SK-N-SH (cell line): ENCODE measurements at regions not wholly inside any gene's neighbourhood (a gene's known extent, or its start where the extent isn't known, plus 50 kb on each side); places are given as distances from the start of the nearest gene placed in this dataset.

ENCODE experiments used
- CTCF ChIA-PET: fragments of 300-600, 350-600 bp; formaldehyde crosslinking; extraction: SDS; loops from one replicate; lab custom pipeline; 2021; lab: Yijun Ruan, JAX
- POLR2A ChIA-PET: fragments of 350-600 bp; sonication (Branson Sonifier 250); formaldehyde crosslinking; extraction: SDS; loops from one replicate; lab custom pipeline; 2020; ENCODE audit warnings: antibody characterized with exemption, inconsistent platforms; lab: Yijun Ruan, JAX
- DNase-seq: peaks from one replicate; pipeline ENCODE4 v3.0.0; 2012
- H2AFZ ChIP-seq: fragments of 200-600 bp; sonication (generic); 2 replicates; pipeline ENCODE4 v1.8.1; 2016; ENCODE audit warnings: antibody characterized with exemption, mild to moderate bottlenecking, low read depth
- H3F3A ChIP-seq: fragments of 200-600 bp; sonication (generic); replicated peaks from 2 replicates; pipeline ENCODE3; 2016; ENCODE audit warnings: antibody characterized with exemption, mild to moderate bottlenecking; ENCODE audit not compliant: insufficient read depth
- H3K27ac ChIP-seq, 2 experiments: fragments of 200-500 bp in 1 of 2; fragments of 200-600 bp in 1 of 2; sonication (Bioruptor generic) in 1 of 2; sonication (generic), shearing (Covaris generic) in 1 of 2; 2 replicates each; pipeline versions ENCODE4 v1.5.1 to v1.6.1; 2014 to 2016; ENCODE audit warnings: low read depth in 2 of 2, inconsistent platforms in 1 of 2, low read length in 1 of 2, mild to moderate bottlenecking in 1 of 2, mixed read lengths in 1 of 2
- H3K27me3 ChIP-seq: fragments of 200-600 bp; sonication (generic), shearing (Covaris generic); 2 replicates; pipeline ENCODE4 v1.6.1; 2016; ENCODE audit warnings: mixed run types; ENCODE audit not compliant: insufficient read depth
- H3K36me3 ChIP-seq, 2 experiments: fragments of 200-500 bp in 1 of 2; fragments of 200-600 bp in 1 of 2; sonication (Bioruptor generic) in 1 of 2; sonication (generic) in 1 of 2; replicated peaks in 1 of 2; 2 replicates each; pipeline versions ENCODE3 to v1.5.1; 2014 to 2016; ENCODE audit warnings: low read length in 1 of 2, mild to moderate bottlenecking in 1 of 2; ENCODE audit not compliant: insufficient read depth in 2 of 2, control insufficient read depth in 1 of 2
- H3K4me1 ChIP-seq, 2 experiments: fragments of 200-500 bp in 1 of 2; fragments of 200-600 bp in 1 of 2; sonication (Bioruptor generic) in 1 of 2; sonication (generic), shearing (Covaris generic) in 1 of 2; 2 replicates each; pipeline versions ENCODE4 v1.5.1 to v1.6.1; 2014 to 2016; ENCODE audit warnings: low read depth in 1 of 2, low read length in 1 of 2, mixed run types in 1 of 2; ENCODE audit not compliant: insufficient read depth in 2 of 2, control insufficient read depth in 1 of 2
- H3K4me2 ChIP-seq: fragments of 200-600 bp; sonication (generic), shearing (Covaris generic); 2 replicates; pipeline ENCODE4 v1.6.1; 2017; ENCODE audit warnings: mixed run types
- H3K4me3 ChIP-seq, 2 experiments: fragments of 200-500 bp in 1 of 2; fragments of 200-600 bp in 1 of 2; sonication (Bioruptor generic) in 1 of 2; sonication (generic), shearing (Covaris generic) in 1 of 2; 2 replicates each; pipeline versions ENCODE4 v1.5.1 to v1.8.1; 2014 to 2016; ENCODE audit warnings: low read depth in 2 of 2, inconsistent platforms in 1 of 2, low read length in 1 of 2, mild to moderate bottlenecking in 1 of 2, mixed read lengths in 1 of 2, moderate library complexity in 1 of 2
- H3K79me2 ChIP-seq: fragments of 200-600 bp; sonication (generic); 2 replicates; pipeline ENCODE4 v1.8.1; 2017; ENCODE audit warnings: mild to moderate bottlenecking; ENCODE audit not compliant: insufficient read depth
- H3K9ac ChIP-seq: fragments of 200-600 bp; sonication (generic); 2 replicates; pipeline ENCODE4 v1.6.1; 2017; ENCODE audit warnings: mixed run types
- H3K9me2 ChIP-seq: fragments of 200-600 bp; sonication (generic); 2 replicates; pipeline ENCODE4 v1.6.1; 2017; ENCODE audit warnings: mixed run types
- H3K9me3 ChIP-seq: fragments of 200-600 bp; sonication (generic); 2 replicates; pipeline ENCODE4 v1.6.1; 2017; ENCODE audit warnings: mixed run types, mild to moderate bottlenecking, moderate library complexity
- H4K20me1 ChIP-seq: fragments of 200-600 bp; sonication (generic); 2 replicates; pipeline ENCODE4 v1.6.1; 2017; ENCODE audit warnings: mild to moderate bottlenecking, mixed run types; ENCODE audit not compliant: insufficient read depth
- CHD2 ChIP-seq: fragments of 150-350 bp; IDR thresholded peaks from 2 replicates; pipeline ENCODE4 v1.6.1; 2018; ENCODE audit warnings: low read length; ENCODE audit not compliant: partially characterized antibody
- ELF1 ChIP-seq: IDR thresholded peaks from 2 replicates; pipeline ENCODE4 v1.4.0; 2012
- FOSL2 ChIP-seq: IDR thresholded peaks from 2 replicates; pipeline ENCODE4 v1.4.0; 2012; ENCODE audit warnings: low read depth, mild to moderate bottlenecking, moderate library complexity, borderline replicate concordance
- FOXM1 ChIP-seq: IDR thresholded peaks from 2 replicates; pipeline ENCODE4 v1.4.0; 2012; ENCODE audit warnings: low read depth, mild to moderate bottlenecking
- GATA2 ChIP-seq: sonication (generic); formaldehyde crosslinking; IDR thresholded peaks from 2 replicates; pipeline ENCODE4 v1.5.0; 2020; ENCODE audit warnings: mild to moderate bottlenecking, missing genetic modification reagents
- NFIC ChIP-seq: IDR thresholded peaks from 2 replicates; pipeline ENCODE4 v1.4.0; 2012; ENCODE audit warnings: borderline replicate concordance
- NRF1 ChIP-seq: IDR thresholded peaks from 2 replicates; pipeline ENCODE4 v1.6.1; 2012; ENCODE audit warnings: low read depth, mild to moderate bottlenecking, low read length
- RAD21 ChIP-seq: IDR thresholded peaks from 2 replicates; pipeline ENCODE4 v1.6.1; 2012; ENCODE audit warnings: mild to moderate bottlenecking, low read length
- REST ChIP-seq: IDR thresholded peaks from 2 replicates; pipeline ENCODE4 v1.6.1; 2012; ENCODE audit warnings: mild to moderate bottlenecking, low read depth, low read length, moderate library complexity
- RFX5 ChIP-seq: IDR thresholded peaks from 2 replicates; pipeline ENCODE4 v1.6.1; 2012; ENCODE audit warnings: mild to moderate bottlenecking, improper control_type of control experiment, low read length
- TCF12 ChIP-seq: IDR thresholded peaks from 2 replicates; pipeline ENCODE4 v1.4.0; 2012
- YY1 ChIP-seq: IDR thresholded peaks from 2 replicates; pipeline ENCODE4 v1.4.0; 2012; ENCODE audit warnings: low read depth, mild to moderate bottlenecking
- WGBS: methylation state at CpG from one replicate; pipeline ENCODE4 v1.1.6; 2017; ENCODE audit warnings: low lambda C conversion rate; 5-methylcytosine and 5-hydroxymethylcytosine counted together
- TF ChIP-seq, protein P1 (sequence below): IDR thresholded peaks from 2 replicates; pipeline ENCODE4 v1.4.0; 2012; ENCODE audit warnings: low read depth, borderline replicate concordance
- TF ChIP-seq, protein P2 (sequence below): IDR thresholded peaks from 2 replicates; pipeline ENCODE4 v1.4.0; 2012; ENCODE audit warnings: low read depth, borderline replicate concordance
- TF ChIP-seq, protein P3 (sequence below): fragments of 150-350 bp; IDR thresholded peaks from 2 replicates; pipeline ENCODE4 v1.6.1; 2017; ENCODE audit warnings: antibody characterized with exemption, low read length, low read depth, borderline replicate concordance
- TF ChIP-seq, protein P4 (sequence below): IDR thresholded peaks from 2 replicates; pipeline ENCODE4 v1.4.0; 2012; ENCODE audit warnings: low read depth

GRCh38 chr9:20070336-20070735 lies 281.5 kb upstream of the SLC24A2 start:
- Histone ChIP-seq H3K27me3 (no peaks in the 10 kb centered on the region), H2AFZ (no peak overlapping the region), H3K9ac (no peak overlapping the region), H3F3A (no peaks in the 10 kb centered on the region), H3K79me2 (no peaks in the 10 kb centered on the region), H3K4me2 (no peak overlapping the region)
- POLR2A ChIA-PET, result no interaction called here
- DNase-seq, result no peak
- TF ChIP-seq, protein P1, sequence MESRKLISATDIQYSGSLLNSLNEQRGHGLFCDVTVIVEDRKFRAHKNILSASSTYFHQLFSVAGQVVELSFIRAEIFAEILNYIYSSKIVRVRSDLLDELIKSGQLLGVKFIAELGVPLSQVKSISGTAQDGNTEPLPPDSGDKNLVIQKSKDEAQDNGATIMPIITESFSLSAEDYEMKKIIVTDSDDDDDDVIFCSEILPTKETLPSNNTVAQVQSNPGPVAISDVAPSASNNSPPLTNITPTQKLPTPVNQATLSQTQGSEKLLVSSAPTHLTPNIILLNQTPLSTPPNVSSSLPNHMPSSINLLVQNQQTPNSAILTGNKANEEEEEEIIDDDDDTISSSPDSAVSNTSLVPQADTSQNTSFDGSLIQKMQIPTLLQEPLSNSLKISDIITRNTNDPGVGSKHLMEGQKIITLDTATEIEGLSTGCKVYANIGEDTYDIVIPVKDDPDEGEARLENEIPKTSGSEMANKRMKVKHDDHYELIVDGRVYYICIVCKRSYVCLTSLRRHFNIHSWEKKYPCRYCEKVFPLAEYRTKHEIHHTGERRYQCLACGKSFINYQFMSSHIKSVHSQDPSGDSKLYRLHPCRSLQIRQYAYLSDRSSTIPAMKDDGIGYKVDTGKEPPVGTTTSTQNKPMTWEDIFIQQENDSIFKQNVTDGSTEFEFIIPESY, result no peak
- no peak for TF ChIP-seq FOXM1
- TF ChIP-seq RFX5, result no peak
- no peak for TF ChIP-seq FOSL2
- TF ChIP-seq, protein P2, sequence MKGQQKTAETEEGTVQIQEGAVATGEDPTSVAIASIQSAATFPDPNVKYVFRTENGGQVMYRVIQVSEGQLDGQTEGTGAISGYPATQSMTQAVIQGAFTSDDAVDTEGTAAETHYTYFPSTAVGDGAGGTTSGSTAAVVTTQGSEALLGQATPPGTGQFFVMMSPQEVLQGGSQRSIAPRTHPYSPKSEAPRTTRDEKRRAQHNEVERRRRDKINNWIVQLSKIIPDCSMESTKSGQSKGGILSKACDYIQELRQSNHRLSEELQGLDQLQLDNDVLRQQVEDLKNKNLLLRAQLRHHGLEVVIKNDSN, result no peak
- TF ChIP-seq RAD21, result no peak
- no peak for TF ChIP-seq REST
- no peak for TF ChIP-seq GATA2 (CRISPR knock-in tag)
- TF ChIP-seq, protein P3, sequence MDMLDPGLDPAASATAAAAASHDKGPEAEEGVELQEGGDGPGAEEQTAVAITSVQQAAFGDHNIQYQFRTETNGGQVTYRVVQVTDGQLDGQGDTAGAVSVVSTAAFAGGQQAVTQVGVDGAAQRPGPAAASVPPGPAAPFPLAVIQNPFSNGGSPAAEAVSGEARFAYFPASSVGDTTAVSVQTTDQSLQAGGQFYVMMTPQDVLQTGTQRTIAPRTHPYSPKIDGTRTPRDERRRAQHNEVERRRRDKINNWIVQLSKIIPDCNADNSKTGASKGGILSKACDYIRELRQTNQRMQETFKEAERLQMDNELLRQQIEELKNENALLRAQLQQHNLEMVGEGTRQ, result no peak
- no peak for TF ChIP-seq CHD2
- no peak for TF ChIP-seq NRF1
- TF ChIP-seq, protein P4, sequence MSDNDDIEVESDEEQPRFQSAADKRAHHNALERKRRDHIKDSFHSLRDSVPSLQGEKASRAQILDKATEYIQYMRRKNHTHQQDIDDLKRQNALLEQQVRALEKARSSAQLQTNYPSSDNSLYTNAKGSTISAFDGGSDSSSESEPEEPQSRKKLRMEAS, result no peak
- TF ChIP-seq ELF1, result no peak
- TF ChIP-seq TCF12, result no peak
- TF ChIP-seq NFIC, result no peak
- no peak for TF ChIP-seq YY1
- TF ChIP-seq, all 33 proteins: peak for 0
- CTCF ChIA-PET, result no interaction called here
- H3K9me2 ChIP-seq, result no peaks in the 10 kb centered on the region
- H3K27ac ChIP-seq, result no peak overlapping the region
- no peaks in the 10 kb centered on the region for H3K4me1 ChIP-seq
- WGBS, result 40% methylated on average over 3 of the region's 3 CpGs
- no peaks in the 10 kb centered on the region for H3K36me3 ChIP-seq
- no peaks in the 10 kb centered on the region for H4K20me1 ChIP-seq
- H3K9me3 ChIP-seq, result no peaks in the 10 kb centered on the region
- H3K4me3 ChIP-seq, result no peak overlapping the region
